ENCODE measurements at regions not wholly inside any gene's neighbourhood (a gene's known extent, or its start where the extent isn't known, plus 50 kb on each side); places are given as distances from the start of the nearest gene placed in this dataset.

DNA sequence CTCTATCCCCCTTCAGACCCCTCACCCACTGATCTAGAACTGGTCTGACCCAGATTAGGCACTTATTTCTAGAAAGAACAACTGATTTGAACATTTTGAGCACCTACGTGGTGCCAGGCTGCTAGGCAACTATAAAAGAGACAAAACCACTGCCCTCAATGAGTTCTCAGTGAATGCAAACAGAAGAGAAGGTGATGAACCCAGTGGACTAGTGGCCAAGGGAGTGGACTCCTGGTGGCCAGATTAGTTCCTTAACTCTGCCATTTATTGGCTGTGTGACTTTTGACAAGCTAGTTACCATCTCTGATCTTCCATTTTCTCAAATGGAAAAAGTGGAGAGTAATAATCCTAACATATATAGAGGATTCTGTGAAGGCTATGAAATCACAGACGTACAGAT is 259.1 kb upstream of the SALL1 start:
- Histone ChIP-seq H3K27me3 (ENCODE audit: control insufficient read depth in 3 of 3, insufficient read depth in 3 of 3, low read length in 2 of 3) (no peaks in the 10 kb centered on the region), H3K27ac (ENCODE audit: low read depth in 1 of 2, low read length in 1 of 2) (no peak overlapping the region), H3K9ac (ENCODE audit: insufficient read depth in 1 of 2, low read length in 2 of 2) (no peak overlapping the region), H3K4me3 (no peak overlapping the region), H3K4me1 (ENCODE audit: control insufficient read depth in 5 of 5, insufficient read depth in 5 of 5, low read length in 5 of 5) (no peaks in the 10 kb centered on the region), H3K9me3 (ENCODE audit: control insufficient read depth in 4 of 4, insufficient read depth in 3 of 4, low read length in 3 of 4) (no peaks in the 10 kb centered on the region), H3K36me3 (ENCODE audit: control insufficient read depth in 4 of 4, insufficient read depth in 4 of 4, low read length in 4 of 4) (no peaks in the 10 kb centered on the region)
- ATAC-seq (ENCODE audit: insufficient read depth, low FRiP score) (no peak), DNase-seq (no peak)
- TF ChIP-seq, protein P1, sequence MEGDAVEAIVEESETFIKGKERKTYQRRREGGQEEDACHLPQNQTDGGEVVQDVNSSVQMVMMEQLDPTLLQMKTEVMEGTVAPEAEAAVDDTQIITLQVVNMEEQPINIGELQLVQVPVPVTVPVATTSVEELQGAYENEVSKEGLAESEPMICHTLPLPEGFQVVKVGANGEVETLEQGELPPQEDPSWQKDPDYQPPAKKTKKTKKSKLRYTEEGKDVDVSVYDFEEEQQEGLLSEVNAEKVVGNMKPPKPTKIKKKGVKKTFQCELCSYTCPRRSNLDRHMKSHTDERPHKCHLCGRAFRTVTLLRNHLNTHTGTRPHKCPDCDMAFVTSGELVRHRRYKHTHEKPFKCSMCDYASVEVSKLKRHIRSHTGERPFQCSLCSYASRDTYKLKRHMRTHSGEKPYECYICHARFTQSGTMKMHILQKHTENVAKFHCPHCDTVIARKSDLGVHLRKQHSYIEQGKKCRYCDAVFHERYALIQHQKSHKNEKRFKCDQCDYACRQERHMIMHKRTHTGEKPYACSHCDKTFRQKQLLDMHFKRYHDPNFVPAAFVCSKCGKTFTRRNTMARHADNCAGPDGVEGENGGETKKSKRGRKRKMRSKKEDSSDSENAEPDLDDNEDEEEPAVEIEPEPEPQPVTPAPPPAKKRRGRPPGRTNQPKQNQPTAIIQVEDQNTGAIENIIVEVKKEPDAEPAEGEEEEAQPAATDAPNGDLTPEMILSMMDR (IDR thresholded peaks at IDR 0.05; ENCODE audit: control extremely low read depth, extremely low read depth) = no peak
- 75 to 76% methylated on average over 2 of the region's 2 CpGs for WGBS, 2 donors

DNA sequence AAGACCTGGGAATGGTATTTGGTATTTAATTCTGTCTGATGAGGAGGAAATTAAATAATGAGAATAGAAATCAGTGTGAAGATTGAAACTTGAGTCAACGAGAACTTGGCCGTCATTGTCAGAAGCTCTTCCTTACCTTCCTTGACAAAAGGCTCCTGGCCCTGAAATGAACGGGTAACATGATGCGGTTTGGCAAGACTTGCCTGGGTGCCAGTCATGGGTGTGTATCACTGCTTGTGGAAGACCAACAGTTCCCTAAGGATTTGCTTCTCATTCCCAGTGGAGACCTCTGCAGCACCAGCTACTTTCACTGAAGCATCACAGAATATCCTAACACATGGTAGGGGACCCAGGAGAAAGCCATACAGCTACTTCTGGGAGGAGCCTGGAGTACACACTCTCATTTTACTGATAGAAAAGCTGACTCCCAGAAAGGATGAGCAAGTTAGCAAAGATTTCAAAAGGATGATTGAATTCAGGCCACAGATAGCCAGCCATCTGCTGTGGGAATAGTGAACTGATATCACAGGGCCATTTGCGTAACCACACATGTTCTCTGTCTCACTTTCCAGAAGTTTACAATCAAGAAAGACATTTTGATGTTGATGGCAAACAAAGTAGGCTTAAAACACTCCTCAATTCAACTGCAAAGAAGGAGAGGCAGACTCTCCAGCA is 258.1 kb upstream of the SALL1 start:
- H3K4me1 ChIP-seq (ENCODE audit: control insufficient read depth in 5 of 5, insufficient read depth in 5 of 5, low read length in 5 of 5) = no peaks in the 10 kb centered on the region
- TF ChIP-seq, protein P1 (IDR thresholded peaks at IDR 0.05; ENCODE audit: control extremely low read depth, extremely low read depth) = no peak
- H3K27ac ChIP-seq (ENCODE audit: low read depth in 1 of 2, low read length in 1 of 2) = no peak overlapping the region
- H3K9ac ChIP-seq (ENCODE audit: insufficient read depth in 1 of 2, low read length in 2 of 2) = no peak overlapping the region
- no peak overlapping the region for H3K4me3 ChIP-seq
- 86% methylated on average over 5 of the region's 5 CpGs for WGBS, 2 donors
- ATAC-seq (ENCODE audit: insufficient read depth, low FRiP score) (no peak), DNase-seq (no peak)
- no peaks in the 10 kb centered on the region for H3K36me3 ChIP-seq (ENCODE audit: control insufficient read depth in 4 of 4, insufficient read depth in 4 of 4, low read length in 4 of 4)
- H3K9me3 ChIP-seq (ENCODE audit: control insufficient read depth in 4 of 4, insufficient read depth in 3 of 4, low read length in 3 of 4) = no peaks in the 10 kb centered on the region
- no peaks in the 10 kb centered on the region for H3K27me3 ChIP-seq (ENCODE audit: control insufficient read depth in 3 of 3, insufficient read depth in 3 of 3, low read length in 2 of 3)

DNA sequence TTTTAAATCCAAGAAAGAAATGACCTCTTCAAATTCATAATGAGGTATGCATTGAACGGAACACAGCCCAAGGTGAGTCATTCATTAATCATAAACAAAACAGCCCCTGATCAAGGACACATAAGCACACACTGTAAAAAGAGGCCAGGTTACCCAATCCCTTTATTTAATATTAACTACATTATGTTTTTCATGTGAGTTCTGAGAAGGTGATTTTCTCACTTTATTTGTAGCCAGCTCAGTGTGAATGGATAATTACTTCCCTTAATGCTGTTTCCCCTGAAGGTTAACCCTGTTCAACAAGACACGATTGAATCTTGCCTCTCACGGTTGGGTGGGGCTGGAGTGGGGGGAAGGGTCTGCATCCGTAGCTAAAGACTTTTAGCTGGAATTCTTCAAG is 257.3 kb upstream of the SALL1 start:
- ATAC-seq (ENCODE audit: insufficient read depth, low FRiP score) = peak; percentile 60
- 22 to 54% methylated on average over 4 of the region's 4 CpGs for WGBS, 2 donors
- no peak overlapping the region for H3K27ac ChIP-seq (ENCODE audit: low read depth in 1 of 2, low read length in 1 of 2)

More for the DNA sequence above, 257.3 kb upstream of the SALL1 start:
- Histone ChIP-seq H3K9ac (ENCODE audit: insufficient read depth in 1 of 2, low read length in 2 of 2) (no peak overlapping the region), H3K4me3 (no peak overlapping the region), H3K9me3 (ENCODE audit: control insufficient read depth in 4 of 4, insufficient read depth in 3 of 4, low read length in 3 of 4) (no peaks in the 10 kb centered on the region), H3K27me3 (ENCODE audit: control insufficient read depth in 3 of 3, insufficient read depth in 3 of 3, low read length in 2 of 3) (no peaks in the 10 kb centered on the region), H3K36me3 (ENCODE audit: control insufficient read depth in 4 of 4, insufficient read depth in 4 of 4, low read length in 4 of 4) (no peaks in the 10 kb centered on the region), H3K4me1 (ENCODE audit: control insufficient read depth in 5 of 5, insufficient read depth in 5 of 5, low read length in 5 of 5) (no peaks in the 10 kb centered on the region)
- TF ChIP-seq, protein P1 (IDR thresholded peaks at IDR 0.05; ENCODE audit: control extremely low read depth, extremely low read depth) = no peak
- DNase-seq = no peak

Data from lung (tissue), 11 donors.